HEK293T (cell line): ENCODE measurements at regions not wholly inside any gene's neighbourhood (a gene's known extent, or its start where the extent isn't known, plus 50 kb on each side); places are given as distances from the start of the nearest gene placed in this dataset.

Source experiments
- ARNT ChIP-seq: fragments of 450-650 bp; IDR thresholded peaks from 2 replicates; pipeline ENCODE4 v1.6.1; 2017; ENCODE audit warnings: mild to moderate bottlenecking
- BHLHE40 ChIP-seq: fragments of 450-650 bp; IDR thresholded peaks from 2 replicates; pipeline ENCODE4 v1.6.1; 2016; ENCODE audit warnings: mild to moderate bottlenecking, moderate library complexity, borderline replicate concordance
- CTBP1 ChIP-seq: fragments of 450-650 bp; IDR thresholded peaks from 2 replicates; pipeline ENCODE4 v1.6.1; 2016; ENCODE audit warnings: borderline replicate concordance
- ELF4 ChIP-seq: fragments of 450-650 bp; IDR thresholded peaks from 2 replicates; pipeline ENCODE4 v1.6.1; 2017; ENCODE audit warnings: antibody characterized with exemption
- FOXA1 ChIP-seq: fragments of 450-650 bp; IDR thresholded peaks from 2 replicates; pipeline ENCODE4 v1.6.1; 2016; ENCODE audit warnings: mild to moderate bottlenecking
- FOXK2 ChIP-seq: fragments of 450-650 bp; IDR thresholded peaks from 2 replicates; pipeline ENCODE4 v1.6.1; 2016; ENCODE audit warnings: mild to moderate bottlenecking
- FOXM1 ChIP-seq: fragments of 450-650 bp; IDR thresholded peaks from 2 replicates; pipeline ENCODE4 v1.6.1; 2017; ENCODE audit warnings: mild to moderate bottlenecking, borderline replicate concordance
- HDGF ChIP-seq: fragments of 450-650 bp; IDR thresholded peaks from 2 replicates; pipeline ENCODE4 v1.6.1; 2017; ENCODE audit warnings: antibody characterized with exemption, borderline replicate concordance
- NFRKB ChIP-seq: fragments of 450-650 bp; IDR thresholded peaks from 2 replicates; pipeline ENCODE4 v1.6.1; 2016; ENCODE audit warnings: mild to moderate bottlenecking, moderate library complexity
- SUZ12 ChIP-seq: fragments of 450-650 bp; IDR thresholded peaks from 2 replicates; pipeline ENCODE4 v1.6.1; 2016; ENCODE audit warnings: mild to moderate bottlenecking
- ZNF384 ChIP-seq: fragments of 450-650 bp; IDR thresholded peaks from 2 replicates; pipeline ENCODE4 v1.6.1; 2016

DNA sequence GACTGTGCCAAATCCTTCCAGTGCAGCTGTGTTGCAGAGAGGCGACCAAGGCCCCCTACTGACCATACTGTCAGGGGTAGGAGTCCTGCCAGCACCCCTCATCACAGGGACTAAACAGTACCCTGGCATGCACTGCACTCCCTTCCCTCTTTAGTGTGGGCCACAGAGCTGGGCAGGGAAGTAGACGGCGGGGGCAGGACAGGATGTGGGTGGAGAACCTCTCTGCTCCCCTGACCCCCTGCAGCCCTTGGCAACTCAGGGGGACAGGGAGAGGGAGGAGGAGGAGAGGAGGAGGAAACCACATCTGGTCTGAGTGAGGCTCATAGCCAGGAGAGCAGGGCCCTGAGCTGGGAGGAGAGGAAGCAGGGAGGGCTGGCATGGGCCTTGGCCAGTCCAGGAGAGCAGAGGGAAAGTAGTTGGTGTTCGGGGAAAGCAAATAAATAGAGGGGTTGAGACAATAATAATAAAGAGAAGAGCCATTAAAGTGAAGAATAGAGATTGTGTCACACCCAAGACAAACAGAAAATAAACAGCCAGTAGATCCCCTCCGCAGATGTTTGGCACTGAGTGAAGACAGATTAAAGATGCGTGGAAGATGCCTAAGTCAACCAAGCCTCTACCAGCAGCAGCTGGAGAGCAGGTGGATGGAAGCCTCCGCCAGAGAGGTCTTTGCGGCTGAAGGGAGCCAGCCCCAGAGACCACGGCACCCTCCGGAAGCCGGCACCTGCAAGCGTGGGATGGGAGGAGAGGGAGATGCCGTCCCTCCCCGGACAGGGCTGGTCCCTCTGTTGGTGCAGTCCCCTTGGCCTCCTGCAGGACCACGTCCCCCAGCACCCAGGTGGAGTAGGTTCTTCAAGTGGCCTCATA, 61.5 kb downstream of the RPUSD4 start:
- TF ChIP-seq ELF4 (no peak), FOXA1 (no peak), FOXM1 (no peak), HDGF (no peak), BHLHE40 (no peak), FOXK2 (no peak), SUZ12 (no peak), CTBP1 (no peak), ARNT (no peak), NFRKB (no peak), ZNF384 (no peak)
